WTC11 (cell line): ENCODE measurements at regions not wholly inside any gene's neighbourhood (a gene's known extent, or its start where the extent isn't known, plus 50 kb on each side); places are given as distances from the start of the nearest gene placed in this dataset.

ENCODE experiments used
- ATAC-seq: fragments of 200-7000 bp; cut with Tn5 transposase; 2 replicates; pipeline ENCODE4 v1.10.0; 2021; ENCODE audit warnings: mild to moderate bottlenecking, moderate library complexity
- CTCF ChIA-PET: fragments of 300-600 bp; sonication (Branson Sonifier 250); formaldehyde crosslinking; loops from one replicate; lab custom pipeline; 2021; ENCODE audit warnings: antibody characterized with exemption; lab: Charles Lee
- POLR2A ChIA-PET: fragments of 350-600 bp; sonication (Branson Sonifier 250); formaldehyde crosslinking; loops from one replicate; lab custom pipeline; 2021; ENCODE audit warnings: antibody characterized with exemption; lab: Charles Lee
- DNase-seq: peaks from one replicate; pipeline ENCODE4 v3.0.0; 2021; ENCODE audit warnings: low spot score
- H3K27ac Mint-ChIP-seq: 2 replicates; pipeline ENCODE4 v1.8.0; 2021; ENCODE audit warnings: mixed read lengths
- H3K27me3 Mint-ChIP-seq: 2 replicates; pipeline ENCODE4 v1.8.0; 2021; ENCODE audit warnings: low read depth, mild to moderate bottlenecking, moderate library complexity, mixed read lengths
- H3K36me3 Mint-ChIP-seq: 2 replicates; pipeline ENCODE4 v1.8.0; 2021; ENCODE audit warnings: mixed read lengths
- H3K4me1 Mint-ChIP-seq: 2 replicates; pipeline ENCODE4 v1.8.0; 2022; ENCODE audit warnings: mixed read lengths
- H3K4me3 Mint-ChIP-seq: 2 replicates; pipeline ENCODE4 v1.8.0; 2021; ENCODE audit warnings: mild to moderate bottlenecking, moderate library complexity, mixed read lengths
- H3K9me3 Mint-ChIP-seq: 2 replicates; pipeline ENCODE4 v1.8.0; 2021; ENCODE audit warnings: mixed read lengths
- AFF4 ChIP-seq: sonication (generic); formaldehyde crosslinking; IDR thresholded peaks from 2 replicates; pipeline ENCODE4 v1.8.1; 2023; ENCODE audit warnings: mild to moderate bottlenecking, missing genetic modification reagents, borderline replicate concordance
- ATF1 ChIP-seq: sonication (generic); formaldehyde crosslinking; IDR thresholded peaks from 2 replicates; pipeline ENCODE4 v1.8.1; 2023; ENCODE audit warnings: mild to moderate bottlenecking, moderate library complexity, missing genetic modification reagents
- ATF2 ChIP-seq: sonication (generic); formaldehyde crosslinking; IDR thresholded peaks from 2 replicates; pipeline ENCODE4 v1.8.1; 2022; ENCODE audit warnings: low read depth, missing genetic modification reagents, borderline replicate concordance
- ATF6 ChIP-seq: sonication (generic); formaldehyde crosslinking; IDR thresholded peaks from 2 replicates; pipeline ENCODE4 v1.8.1; 2023; ENCODE audit warnings: mild to moderate bottlenecking, missing genetic modification reagents
- CREB1 ChIP-seq: sonication (generic); formaldehyde crosslinking; IDR thresholded peaks from 2 replicates; pipeline ENCODE4 v1.8.0; 2023; ENCODE audit warnings: mild to moderate bottlenecking, missing genetic modification reagents
- ELF4 ChIP-seq: sonication (generic); formaldehyde crosslinking; IDR thresholded peaks from 2 replicates; pipeline ENCODE4 v1.8.1; 2022; ENCODE audit warnings: low read depth, mild to moderate bottlenecking, moderate library complexity, missing genetic modification reagents
- ETV6 ChIP-seq: sonication (generic); formaldehyde crosslinking; IDR thresholded peaks from 2 replicates; pipeline ENCODE4 v1.8.1; 2022; ENCODE audit warnings: mild to moderate bottlenecking, missing genetic modification reagents
- KAT7 ChIP-seq: sonication (generic); formaldehyde crosslinking; IDR thresholded peaks from 2 replicates; pipeline ENCODE4 v1.8.1; 2023; ENCODE audit warnings: missing genetic modification reagents, mild to moderate bottlenecking, borderline replicate concordance
- MLX ChIP-seq: sonication (generic); formaldehyde crosslinking; IDR thresholded peaks from 2 replicates; pipeline ENCODE4 v1.8.1; 2023; ENCODE audit warnings: mild to moderate bottlenecking, missing genetic modification reagents, moderate library complexity
- MXD4 ChIP-seq: fragments of 250-450 bp; sonication (Bioruptor Pico); IDR thresholded peaks from 2 replicates; pipeline ENCODE4 v1.8.0; 2021; ENCODE audit warnings: mild to moderate bottlenecking, moderate library complexity, borderline replicate concordance
- PRRX2 ChIP-seq: fragments of 250-450 bp; sonication (Bioruptor Pico); IDR thresholded peaks from 2 replicates; pipeline ENCODE4 v1.8.0; 2021; ENCODE audit warnings: mild to moderate bottlenecking
- SMAD3 ChIP-seq: sonication (generic); formaldehyde crosslinking; IDR thresholded peaks from 2 replicates; pipeline ENCODE4 v1.8.0; 2022; ENCODE audit warnings: missing genetic modification reagents, mild to moderate bottlenecking, borderline replicate concordance
- SOX15 ChIP-seq: fragments of 250-450 bp; sonication (Bioruptor Pico); IDR thresholded peaks from 2 replicates; pipeline ENCODE4 v1.9.0; 2021; ENCODE audit warnings: mild to moderate bottlenecking
- STAT6 ChIP-seq: sonication (generic); formaldehyde crosslinking; conservative IDR thresholded peaks from 2 replicates; pipeline ENCODE4 v1.8.1; 2023; ENCODE audit warnings: mild to moderate bottlenecking, low read depth, missing genetic modification reagents, moderate library complexity
- ZBTB43 ChIP-seq: sonication (generic); formaldehyde crosslinking; IDR thresholded peaks from 2 replicates; pipeline ENCODE4 v1.8.1; 2023; ENCODE audit warnings: mild to moderate bottlenecking, missing genetic modification reagents
- ZNF121 ChIP-seq: sonication (generic); formaldehyde crosslinking; IDR thresholded peaks from 2 replicates; pipeline ENCODE4 v1.8.0; 2023; ENCODE audit warnings: missing genetic modification reagents
- ZNF138 ChIP-seq: sonication (generic); formaldehyde crosslinking; conservative IDR thresholded peaks from 2 replicates; pipeline ENCODE4 v1.8.1; 2022; ENCODE audit warnings: mild to moderate bottlenecking, moderate library complexity, missing genetic modification reagents
- ZNF219 ChIP-seq: sonication (generic); formaldehyde crosslinking; IDR thresholded peaks from 2 replicates; pipeline ENCODE4 v1.8.0; 2023; ENCODE audit warnings: missing genetic modification reagents, mild to moderate bottlenecking, borderline replicate concordance
- ZNF423 ChIP-seq: fragments of 250-450 bp; sonication (Bioruptor Pico); IDR thresholded peaks from 2 replicates; pipeline ENCODE4 v2.1.2; 2022; ENCODE audit warnings: mild to moderate bottlenecking, moderate library complexity
- ZSCAN18 ChIP-seq: fragments of 250-450 bp; sonication (Bioruptor Pico); IDR thresholded peaks from 2 replicates; pipeline ENCODE4 v2.1.2; 2022; ENCODE audit warnings: mild to moderate bottlenecking, moderate library complexity

DNA sequence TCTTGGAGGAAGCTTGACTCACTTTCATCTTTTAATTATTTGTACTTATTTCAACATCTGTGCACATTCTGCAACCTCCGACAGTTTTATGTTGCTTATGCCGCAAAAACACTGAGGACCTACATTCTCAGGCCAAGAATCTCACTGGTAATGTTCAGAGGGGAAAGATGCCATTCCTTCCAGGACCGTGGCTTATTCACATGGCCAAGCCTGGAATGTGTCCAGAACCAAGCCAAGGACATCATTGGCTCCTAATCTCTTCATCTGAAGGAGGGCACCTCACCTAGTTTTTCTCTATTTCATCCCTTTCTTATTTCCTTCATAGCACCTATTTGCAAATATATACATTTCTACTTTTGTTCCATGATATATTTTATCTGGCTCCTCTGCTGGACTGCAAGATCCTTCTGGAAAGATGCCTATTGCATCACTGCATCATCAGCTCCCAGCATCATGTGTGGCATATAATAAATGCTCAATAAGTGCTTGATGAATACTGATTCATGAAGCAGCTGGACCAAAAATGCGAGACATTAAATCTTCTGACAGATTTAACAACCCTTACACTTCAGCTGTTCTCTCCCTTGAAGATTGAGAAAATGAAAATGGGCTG is 377.1 kb downstream of the TNS1 start:
- no peak for DNase-seq
- no peak for ATAC-seq
- no peaks in the 10 kb centered on the region for H3K36me3 Mint-ChIP-seq
- no peaks in the 10 kb centered on the region for H3K27me3 Mint-ChIP-seq
- CTCF ChIA-PET: no interaction called here
- no peak overlapping the region for H3K4me3 Mint-ChIP-seq
- TF ChIP-seq ZNF121 (CRISPR knock-in tag): no peak
- no peak for TF ChIP-seq PRRX2 (CRISPR knock-in tag)
- TF ChIP-seq ZNF423 (CRISPR knock-in tag): no peak
- no peak for TF ChIP-seq ZBTB43 (CRISPR knock-in tag)
- no peak for TF ChIP-seq ZNF219 (CRISPR knock-in tag)
- TF ChIP-seq, all 79 proteins: peak for 0
- POLR2A ChIA-PET: no interaction called here
- H3K4me1 Mint-ChIP-seq: peaks cover 24% of the 10 kb centered on the region
- H3K27ac Mint-ChIP-seq: no peak overlapping the region
- no peaks in the 10 kb centered on the region for H3K9me3 Mint-ChIP-seq

GRCh38 chr2:217623281-217623912 is 379.4 kb downstream of the TNS1 start:
- Mint-ChIP-seq H3K9me3 (no peaks in the 10 kb centered on the region), H3K27ac (peak overlapping the region; percentile 66; the same call in 1 of the 2 replicates), H3K4me3 (no peak overlapping the region), H3K27me3 (no peaks in the 10 kb centered on the region), H3K4me1 (peaks cover 24% of the 10 kb centered on the region), H3K36me3 (no peaks in the 10 kb centered on the region)
- CTCF ChIA-PET: interaction anchor here (0.8 kb wide), 1 partner anchor 27 kb away, joined by 3 read pairs; no protein-coding TSS in a partner anchor
- DNase-seq: no peak
- no peak for ATAC-seq
- no peak for TF ChIP-seq STAT6
- no peak for TF ChIP-seq ETV6 (CRISPR knock-in tag)
- no peak for TF ChIP-seq CREB1 (CRISPR knock-in tag)
- TF ChIP-seq ELF4: no peak
- TF ChIP-seq SOX15: no peak
- no peak for TF ChIP-seq ZSCAN18 (CRISPR knock-in tag)
- no peak for TF ChIP-seq MXD4 (CRISPR knock-in tag)
- no peak for TF ChIP-seq ATF6 (CRISPR knock-in tag)
- TF ChIP-seq ATF2 (CRISPR knock-in tag): no peak
- TF ChIP-seq ATF1: no peak
- TF ChIP-seq SMAD3: no peak
- TF ChIP-seq PRRX2 (CRISPR knock-in tag): no peak
- TF ChIP-seq KAT7 (CRISPR knock-in tag): no peak
- no peak for TF ChIP-seq AFF4
- no peak for TF ChIP-seq MLX (CRISPR knock-in tag)
- no peak for TF ChIP-seq ZNF138
- TF ChIP-seq, all 79 proteins: peak for 0
- POLR2A ChIA-PET: no interaction called here
